HUES6 (cell line): ENCODE measurements at regions not wholly inside any gene's neighbourhood (a gene's known extent, or its start where the extent isn't known, plus 50 kb on each side); places are given as distances from the start of the nearest gene placed in this dataset.

Experiments used
- H3K27ac ChIP-seq: 2 replicates; pipeline ENCODE4 v1.7.0; 2013; ENCODE audit warnings: low read depth, mild to moderate bottlenecking, low read length, inconsistent platforms
- H3K27me3 ChIP-seq: 2 replicates; pipeline ENCODE4 v1.6.1; 2013; ENCODE audit warnings: low read length; ENCODE audit not compliant: control insufficient read depth, insufficient read depth
- H3K36me3 ChIP-seq: 2 replicates; pipeline ENCODE4 v1.6.1; 2013; ENCODE audit warnings: low read length; ENCODE audit not compliant: control insufficient read depth, insufficient read depth
- H3K4me1 ChIP-seq: 2 replicates; pipeline ENCODE4 v1.6.1; 2013; ENCODE audit warnings: low read length; ENCODE audit not compliant: control insufficient read depth, insufficient read depth
- H3K4me3 ChIP-seq: 2 replicates; pipeline ENCODE4 v1.5.1; 2013; ENCODE audit warnings: low read depth, low read length
- H3K9ac ChIP-seq: one replicate; pipeline ENCODE4 v1.6.1; 2013; ENCODE audit warnings: mild to moderate bottlenecking, low read length
- H3K9me3 ChIP-seq: 2 replicates; pipeline ENCODE4 v1.6.1; 2013; ENCODE audit warnings: low read depth, low read length; ENCODE audit not compliant: control insufficient read depth, insufficient read depth

DNA sequence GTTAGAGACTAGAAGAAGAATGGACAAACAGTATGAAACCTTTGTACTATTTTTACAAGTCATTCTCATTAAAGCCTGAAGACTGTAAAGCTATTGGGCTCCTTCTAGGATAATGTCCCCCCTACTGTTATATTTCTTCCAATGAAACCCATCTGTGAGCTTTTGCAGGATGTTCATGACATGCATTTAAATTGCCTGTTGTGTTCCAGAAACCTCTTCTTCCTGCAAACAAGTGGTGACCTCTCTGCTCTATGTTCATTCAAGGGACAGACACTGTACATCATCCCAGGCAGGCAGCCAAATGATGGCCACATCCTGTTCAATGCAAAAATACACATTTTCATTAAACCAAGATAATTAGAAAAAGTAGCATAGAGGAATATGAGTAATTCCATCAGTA is 128.0 kb downstream of the C4orf33 start:
- no peak overlapping the region for H3K9ac ChIP-seq
- H3K9me3 ChIP-seq, result no peaks in the 10 kb centered on the region
- no peak overlapping the region for H3K4me3 ChIP-seq
- no peaks in the 10 kb centered on the region for H3K36me3 ChIP-seq
- no peaks in the 10 kb centered on the region for H3K4me1 ChIP-seq
- no peaks in the 10 kb centered on the region for H3K27me3 ChIP-seq
- H3K27ac ChIP-seq, result no peak overlapping the region

DNA sequence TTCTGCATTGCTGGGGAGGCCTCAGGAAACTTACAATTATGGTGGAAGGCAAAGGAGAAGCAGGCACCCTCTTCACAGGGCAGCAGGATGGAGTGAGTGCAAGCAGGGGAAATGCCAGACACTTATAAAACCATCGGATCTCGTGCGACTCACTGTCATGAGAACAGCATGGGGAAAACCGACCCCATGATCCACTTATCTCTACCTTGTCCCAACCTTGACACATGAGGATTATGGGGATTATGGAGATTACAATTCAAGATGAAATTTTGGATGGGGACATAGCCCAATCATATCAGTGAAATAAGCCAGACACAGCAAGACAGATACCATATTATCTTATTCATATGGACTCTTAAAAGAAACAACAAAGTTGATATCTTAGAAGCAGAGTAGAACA is 134.9 kb downstream of the C4orf33 start:
- no peaks in the 10 kb centered on the region for H3K9me3 ChIP-seq

DNA sequence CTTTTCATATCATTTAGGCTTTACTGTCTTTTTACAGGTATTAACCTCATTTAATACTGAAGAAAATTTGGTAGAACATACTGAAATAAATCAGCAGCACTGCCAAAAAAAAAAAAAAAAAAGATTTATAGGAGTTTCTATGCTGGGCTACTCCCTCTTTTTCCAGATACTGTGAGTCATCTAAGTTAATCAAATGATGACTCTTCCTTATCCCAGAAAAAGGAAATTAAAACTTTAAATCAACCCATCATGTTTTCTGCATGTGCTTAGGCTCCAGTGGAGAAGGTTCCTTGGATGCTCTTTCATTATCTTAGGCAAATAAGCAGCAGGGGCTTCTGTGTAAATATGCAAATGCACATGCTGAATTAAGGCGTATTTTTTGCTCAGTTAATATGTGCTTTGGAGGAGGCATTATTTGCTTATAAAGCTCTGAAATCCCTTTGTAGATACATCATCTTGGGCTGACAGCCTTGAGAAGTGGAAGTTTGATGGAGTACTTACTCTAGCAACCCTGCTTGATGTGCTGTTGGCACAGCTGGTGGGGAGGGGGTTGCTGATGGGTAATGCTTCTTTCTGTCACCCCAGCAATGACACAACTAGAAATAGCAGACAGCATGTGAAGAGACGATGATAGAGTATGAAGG is 136.1 kb downstream of the C4orf33 start:
- no peaks in the 10 kb centered on the region for H3K4me1 ChIP-seq
- H3K9ac ChIP-seq, result no peak overlapping the region
- H3K27ac ChIP-seq, result no peak overlapping the region
- H3K36me3 ChIP-seq, result no peaks in the 10 kb centered on the region
- no peak overlapping the region for H3K4me3 ChIP-seq
- no peaks in the 10 kb centered on the region for H3K9me3 ChIP-seq
- H3K27me3 ChIP-seq, result no peaks in the 10 kb centered on the region

More for the DNA sequence above, 134.9 kb downstream of the C4orf33 start:
- Histone ChIP-seq H3K27ac (no peak overlapping the region), H3K4me1 (no peaks in the 10 kb centered on the region), H3K36me3 (no peaks in the 10 kb centered on the region), H3K4me3 (no peak overlapping the region), H3K27me3 (no peaks in the 10 kb centered on the region), H3K9ac (no peak overlapping the region)

DNA sequence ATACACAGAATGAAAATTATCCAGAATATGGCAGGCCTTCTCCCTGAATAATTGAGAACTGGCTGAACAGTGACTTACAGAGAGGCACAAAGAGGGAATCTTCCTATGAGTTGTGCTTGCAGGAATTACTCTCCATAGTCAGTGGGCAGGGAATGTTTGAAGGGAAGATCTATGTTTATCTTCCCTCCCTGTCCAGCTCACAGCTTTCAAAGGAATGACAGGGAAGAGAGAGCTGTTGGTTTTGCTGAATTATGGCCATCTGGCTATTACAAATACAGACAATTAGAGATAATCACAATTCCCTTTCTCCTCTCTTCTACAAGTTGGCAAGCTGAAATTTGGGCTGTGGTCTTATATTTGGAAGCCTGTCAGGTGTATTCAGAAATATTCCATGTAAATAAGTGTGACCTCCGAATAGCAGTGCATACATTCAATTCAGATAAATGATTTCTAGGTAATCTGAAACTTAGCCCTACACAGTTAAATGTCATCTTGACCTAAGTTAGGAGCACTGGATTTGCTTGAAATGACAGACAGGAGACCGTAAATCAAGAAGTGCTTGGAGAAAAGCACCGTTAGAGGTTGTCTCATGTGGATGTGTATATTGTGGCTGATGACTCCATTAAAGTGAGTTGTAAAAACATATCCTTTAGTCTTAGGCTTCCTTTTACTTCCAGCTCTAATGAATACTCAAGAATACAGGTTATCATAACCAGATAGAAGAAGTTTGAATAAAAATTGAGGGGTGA is 136.8 kb downstream of the C4orf33 start:
- no peaks in the 10 kb centered on the region for H3K4me1 ChIP-seq
- no peaks in the 10 kb centered on the region for H3K36me3 ChIP-seq
- H3K9ac ChIP-seq, result no peak overlapping the region
- no peaks in the 10 kb centered on the region for H3K9me3 ChIP-seq
- H3K27ac ChIP-seq, result no peak overlapping the region
- H3K27me3 ChIP-seq, result no peaks in the 10 kb centered on the region
- H3K4me3 ChIP-seq, result no peak overlapping the region

DNA sequence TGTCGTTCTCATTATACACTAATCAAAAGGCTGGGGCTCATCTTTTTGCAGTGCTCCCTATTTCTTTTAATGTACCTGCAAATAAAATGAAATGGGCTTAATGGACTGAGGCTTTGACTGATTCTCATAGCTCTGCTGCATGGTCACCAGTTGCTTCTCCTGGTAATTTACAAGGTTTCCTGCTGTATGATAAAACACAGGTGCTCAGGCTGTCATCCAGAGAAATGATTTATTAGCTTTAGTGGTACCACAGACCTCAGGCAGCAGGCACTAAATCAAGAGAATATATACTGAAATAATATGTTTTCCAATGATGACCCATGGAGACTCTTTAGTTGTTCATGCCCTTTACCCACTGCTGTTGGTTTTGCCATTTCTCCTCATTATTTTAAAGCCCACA is 137.7 kb downstream of the C4orf33 start:
- Histone ChIP-seq H3K27me3 (no peaks in the 10 kb centered on the region), H3K4me3 (no peak overlapping the region), H3K27ac (no peak overlapping the region), H3K36me3 (no peaks in the 10 kb centered on the region), H3K9ac (no peak overlapping the region), H3K9me3 (no peaks in the 10 kb centered on the region), H3K4me1 (no peaks in the 10 kb centered on the region)

DNA sequence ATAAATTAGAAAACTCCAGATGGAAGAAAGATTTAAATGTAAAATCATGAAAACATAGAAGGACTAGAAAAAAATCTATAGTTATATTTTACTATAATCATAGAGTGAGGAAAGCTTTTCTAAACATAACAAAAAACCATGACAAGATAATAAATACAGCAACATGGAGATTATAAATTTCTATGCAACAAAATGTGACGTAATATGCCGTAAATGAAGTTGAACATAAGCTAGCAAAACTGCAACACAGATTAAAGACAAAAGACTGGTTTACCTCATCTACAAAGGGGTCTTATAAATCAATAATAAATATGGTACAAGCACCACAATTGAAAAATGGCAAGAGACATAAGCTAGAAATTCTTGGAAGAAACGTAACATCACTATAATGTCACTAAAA is 140.4 kb downstream of the C4orf33 start:
- Histone ChIP-seq H3K27ac (no peak overlapping the region), H3K9ac (no peak overlapping the region), H3K9me3 (no peaks in the 10 kb centered on the region), H3K4me3 (no peak overlapping the region), H3K4me1 (peaks cover 5% of the 10 kb centered on the region; the same call in 1 of the 2 replicates), H3K27me3 (no peaks in the 10 kb centered on the region), H3K36me3 (no peaks in the 10 kb centered on the region)

DNA sequence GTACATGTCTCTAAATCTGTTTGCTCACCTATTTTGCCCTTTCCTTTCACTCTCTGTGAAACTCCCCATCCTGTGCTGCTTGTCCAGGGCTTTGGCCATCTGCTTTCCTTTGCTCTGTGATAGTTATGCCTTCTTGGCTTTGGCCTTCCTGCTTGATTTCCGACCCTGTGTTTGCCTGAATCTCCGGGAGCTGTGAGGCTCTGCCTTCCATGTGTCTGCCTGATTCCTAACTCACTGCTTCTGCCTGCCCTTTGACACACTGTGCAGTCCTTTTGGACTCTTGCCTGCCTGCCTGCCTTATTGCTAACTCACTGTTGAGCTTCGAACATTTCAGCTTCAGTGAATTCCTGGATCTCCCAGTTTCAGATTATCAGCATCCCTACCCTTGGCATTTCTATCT is 143.1 kb downstream of the C4orf33 start:
- H3K27ac ChIP-seq, result no peak overlapping the region

DNA sequence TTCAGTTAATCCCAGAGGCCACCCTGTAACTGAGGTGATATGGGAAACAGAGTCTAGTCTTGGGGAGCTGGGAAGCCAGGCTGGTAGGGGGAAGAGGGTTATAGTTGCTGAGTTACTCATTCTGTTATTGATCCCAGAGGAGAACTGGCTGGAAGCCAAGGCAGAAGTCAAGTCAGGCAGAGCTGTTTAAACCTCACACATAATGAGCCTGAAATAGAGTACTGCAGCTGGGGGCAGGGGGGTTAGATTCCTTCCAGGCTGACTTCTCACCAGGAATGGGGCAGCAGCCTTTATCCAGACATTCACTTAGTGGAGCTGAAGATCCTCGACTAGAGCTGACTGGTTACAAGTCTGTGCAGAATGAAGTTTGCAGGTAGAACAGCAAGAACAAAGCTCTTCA is 144.9 kb downstream of the C4orf33 start:
- Histone ChIP-seq H3K36me3 (no peaks in the 10 kb centered on the region), H3K9ac (no peak overlapping the region), H3K27ac (no peak overlapping the region), H3K4me1 (peaks cover 5% of the 10 kb centered on the region; the same call in 1 of the 2 replicates), H3K4me3 (no peak overlapping the region), H3K27me3 (no peaks in the 10 kb centered on the region), H3K9me3 (no peaks in the 10 kb centered on the region)

More for the DNA sequence above, 143.1 kb downstream of the C4orf33 start:
- no peaks in the 10 kb centered on the region for H3K27me3 ChIP-seq
- H3K9me3 ChIP-seq, result no peaks in the 10 kb centered on the region
- peaks cover 5% of the 10 kb centered on the region; the same call in 1 of the 2 replicates for H3K4me1 ChIP-seq
- no peak overlapping the region for H3K4me3 ChIP-seq
- no peaks in the 10 kb centered on the region for H3K36me3 ChIP-seq
- no peak overlapping the region for H3K9ac ChIP-seq

DNA sequence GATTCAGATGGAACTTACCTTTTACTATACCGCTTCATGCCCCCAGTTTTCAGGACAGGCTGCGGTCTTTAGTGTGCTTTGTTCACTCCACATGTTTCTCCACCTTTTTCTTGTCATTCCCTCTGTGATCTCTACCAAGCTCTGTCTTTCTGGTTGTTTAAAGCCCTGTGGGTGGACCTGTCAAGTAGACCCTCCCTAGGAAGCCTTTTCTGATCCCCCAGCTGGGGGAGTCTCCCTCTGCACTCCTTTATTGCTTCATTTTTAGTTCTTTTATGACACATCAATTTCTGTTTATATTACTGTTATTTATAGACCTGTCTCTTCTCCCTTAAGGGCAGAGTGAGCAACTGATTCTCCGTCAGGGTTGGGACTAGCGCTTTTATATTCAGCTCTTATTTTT is 150.2 kb downstream of the C4orf33 start:
- Histone ChIP-seq H3K36me3 (no peaks in the 10 kb centered on the region), H3K4me3 (no peak overlapping the region), H3K9ac (no peak overlapping the region)

DNA sequence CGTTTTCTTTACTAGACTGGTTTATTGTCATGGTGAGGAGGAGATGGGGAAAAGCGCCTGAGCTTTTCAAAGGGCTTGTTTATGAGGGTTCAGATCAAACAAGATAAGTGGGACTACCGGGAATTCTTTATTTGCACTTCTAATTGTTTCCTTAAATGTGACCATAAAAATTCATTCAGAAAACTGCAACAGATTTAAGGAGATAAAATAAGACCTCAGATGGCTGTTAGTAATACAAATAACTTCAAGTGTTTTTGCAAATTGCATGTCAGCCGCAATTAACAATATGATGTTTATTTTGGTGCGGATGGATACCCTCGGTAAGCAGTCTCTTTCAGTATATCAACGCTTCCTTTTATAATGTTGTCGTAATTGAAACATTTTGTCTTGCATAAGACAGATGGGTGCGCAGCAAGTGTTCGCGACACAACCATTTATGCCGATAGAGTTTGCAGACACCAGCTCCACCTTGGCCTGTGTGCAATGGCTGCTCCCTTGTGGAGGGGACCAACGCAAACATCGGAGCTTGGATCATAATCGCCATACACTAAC is 151.0 kb downstream of the C4orf33 start:
- Histone ChIP-seq H3K9me3 (no peaks in the 10 kb centered on the region), H3K9ac (no peak overlapping the region), H3K27me3 (no peaks in the 10 kb centered on the region), H3K4me3 (no peak overlapping the region), H3K27ac (no peak overlapping the region), H3K36me3 (no peaks in the 10 kb centered on the region), H3K4me1 (peaks cover 4% of the 10 kb centered on the region)

More for the DNA sequence above, 150.2 kb downstream of the C4orf33 start:
- Histone ChIP-seq H3K27ac (no peak overlapping the region), H3K9me3 (no peaks in the 10 kb centered on the region), H3K4me1 (no peaks in the 10 kb centered on the region), H3K27me3 (no peaks in the 10 kb centered on the region)

DNA sequence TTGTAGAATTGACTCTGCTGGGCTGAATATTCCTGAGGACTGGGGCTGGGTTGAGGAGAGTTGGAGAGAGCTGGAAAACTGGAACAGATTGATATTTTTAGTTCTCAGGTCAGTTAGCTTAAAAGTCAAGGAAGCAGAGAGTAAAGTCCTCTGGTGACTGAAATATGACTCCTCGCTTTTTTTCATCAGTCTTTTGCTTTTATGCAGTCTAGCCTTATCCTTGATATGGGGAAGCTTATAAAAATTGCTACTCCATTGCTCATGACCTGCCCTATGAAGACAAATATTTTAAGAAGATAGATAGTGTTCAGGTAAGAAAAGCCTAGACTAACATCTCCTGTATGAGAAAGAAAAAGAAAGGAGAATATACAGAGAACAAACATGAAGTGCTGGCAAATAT is 152.7 kb downstream of the C4orf33 start:
- Histone ChIP-seq H3K4me1 (peaks cover 6% of the 10 kb centered on the region), H3K27me3 (no peaks in the 10 kb centered on the region), H3K9ac (no peak overlapping the region), H3K36me3 (no peaks in the 10 kb centered on the region), H3K4me3 (no peak overlapping the region), H3K9me3 (0 out of 2 replicates have a peak, but pooled peaks cover 2% of the 10 kb centered on the region), H3K27ac (no peak overlapping the region)
